Breast epithelium (tissue), 4 donors: ENCODE measurements at regions not wholly inside any gene's neighbourhood (a gene's known extent, or its start where the extent isn't known, plus 50 kb on each side); places are given as distances from the start of the nearest gene placed in this dataset.

Experiments
- DNase-seq, 2 donors: peaks; one replicate each; pipeline ENCODE4 v3.0.0-alpha.2; 2019; ENCODE audit warnings: low spot score in 2 of 2
- H3K27ac ChIP-seq, 2 donors: fragments of 200-600 bp; sonication (generic) in 1 of 2; one replicate each; pipeline ENCODE4 v1.5.1; 2016 to 2019; ENCODE audit warnings: mild to moderate bottlenecking in 1 of 2
- H3K27me3 ChIP-seq, 2 donors: fragments of 200-600 bp; sonication (generic) in 1 of 2; one replicate each; pipeline versions ENCODE4 v1.5.1 to v1.6.0; 2017 to 2019; ENCODE audit warnings: control low read depth in 1 of 2, mild to moderate bottlenecking in 1 of 2
- H3K36me3 ChIP-seq: fragments of 200-600 bp; one replicate; pipeline ENCODE4 v1.5.1; 2019
- H3K4me1 ChIP-seq, 2 donors: fragments of 200-600 bp; sonication (generic); one replicate each; pipeline ENCODE4 v1.5.1; 2016 to 2019; ENCODE audit warnings: control low read depth in 1 of 2
- H3K4me3 ChIP-seq, 3 donors: fragments of 200-600 bp; sonication (generic); 1 replicate in 2 of 3; 2 replicates in 1 of 3; pipeline ENCODE4 v1.5.1; 2016 to 2019; ENCODE audit warnings: mild to moderate bottlenecking in 3 of 3, moderate library complexity in 2 of 3
- H3K9me3 ChIP-seq, 2 donors: fragments of 200-600 bp; sonication (generic) in 1 of 2; one replicate each; pipeline ENCODE4 v1.5.1; 2016 to 2019; ENCODE audit warnings: control low read depth in 1 of 2
- CTCF ChIP-seq, 3 donors: fragments of 450-650 bp; IDR thresholded peaks; one replicate each; pipeline ENCODE4 v1.5.1; 2016 to 2017; ENCODE audit warnings: antibody characterized with exemption in 3 of 3, mild to moderate bottlenecking in 3 of 3, moderate library complexity in 3 of 3
- POLR2A ChIP-seq: fragments of 450-650 bp; IDR thresholded peaks from one replicate; pipeline ENCODE4 v1.6.1; 2016; ENCODE audit warnings: antibody characterized with exemption, mild to moderate bottlenecking, moderate library complexity
- POLR2AphosphoS5 ChIP-seq, 3 donors: sonication (generic); formaldehyde crosslinking; IDR thresholded peaks; one replicate each; pipeline ENCODE4 v1.6.1; 2017; ENCODE audit warnings: antibody characterized with exemption in 3 of 3
- intact Hi-C: fragments of 100-400 bp; cut with DNase I; formaldehyde crosslinking; loops from one replicate; pipeline ENCODE4 v1.15.1; 2023; ENCODE audit warnings: low total_unique reads

DNA sequence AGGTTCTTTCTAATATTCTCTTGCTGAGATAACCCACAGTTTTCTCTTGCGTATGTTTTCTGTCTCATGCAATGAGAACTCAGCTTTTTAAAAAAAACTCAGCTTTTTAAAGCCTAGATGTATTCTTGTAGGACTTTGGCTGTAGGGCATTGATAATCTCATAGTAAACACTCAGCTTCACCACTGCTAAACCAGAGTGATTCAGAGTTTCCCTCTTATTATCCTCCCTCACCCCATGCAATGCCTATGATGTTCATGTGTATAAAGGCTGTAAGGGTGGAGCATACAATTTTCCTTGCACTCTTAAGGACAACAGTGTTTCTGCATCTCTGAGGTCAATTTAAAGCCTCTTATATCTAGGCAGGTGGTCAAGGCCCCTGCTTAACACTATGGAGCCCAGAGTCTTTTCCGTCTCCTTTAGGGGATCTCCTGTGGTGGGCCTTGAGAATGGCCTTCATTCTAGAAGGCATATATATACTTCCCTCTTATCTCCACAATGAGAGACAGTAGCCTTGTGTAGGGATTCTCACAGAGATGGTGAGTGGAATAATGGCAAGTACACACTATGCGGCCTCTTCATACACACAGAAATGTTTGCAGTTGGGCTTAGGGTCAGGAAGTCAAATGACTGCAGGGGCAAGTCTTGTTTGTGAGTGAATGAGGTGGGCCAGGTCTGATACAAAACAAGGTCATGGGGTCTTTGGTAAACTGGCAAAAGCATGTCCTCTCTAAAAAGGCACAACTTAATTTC is 279.6 kb downstream of the HS3ST3A1 start:
- no peak for DNase-seq
- Histone ChIP-seq H3K4me1 (no peaks in the 10 kb centered on the region), H3K4me3 (no peak overlapping the region), H3K36me3 (no peaks in the 10 kb centered on the region), H3K9me3 (no peaks in the 10 kb centered on the region), H3K27ac (no peak overlapping the region), H3K27me3 (no peaks in the 10 kb centered on the region)
- TF ChIP-seq POLR2A (no peak), POLR2AphosphoS5 (IDR thresholded peaks at IDR 0.05) (no peak), CTCF (IDR thresholded peaks at IDR 0.05) (no peak)
- intact Hi-C loops: no loop called here

GRCh38 chr17:13320046-13320785 is 281.5 kb downstream of the HS3ST3A1 start:
- no peak overlapping the region for H3K27ac ChIP-seq
- no peak overlapping the region for H3K4me3 ChIP-seq
- no peaks in the 10 kb centered on the region for H3K9me3 ChIP-seq
- no peak for DNase-seq
- TF ChIP-seq CTCF (IDR thresholded peaks at IDR 0.05): no peak
- TF ChIP-seq POLR2AphosphoS5 (IDR thresholded peaks at IDR 0.05): no peak
- no peak for TF ChIP-seq POLR2A
- no peaks in the 10 kb centered on the region for H3K4me1 ChIP-seq
- H3K36me3 ChIP-seq: no peaks in the 10 kb centered on the region
- intact Hi-C loops: no loop called here
- no peaks in the 10 kb centered on the region for H3K27me3 ChIP-seq

- intact Hi-C loops: no loop called here
- Histone ChIP-seq H3K27ac (no peak overlapping the region), H3K36me3 (no peaks in the 10 kb centered on the region), H3K9me3 (no peaks in the 10 kb centered on the region), H3K4me3 (no peak overlapping the region), H3K4me1 (no peaks in the 10 kb centered on the region), H3K27me3 (no peaks in the 10 kb centered on the region)
- TF ChIP-seq POLR2AphosphoS5 (IDR thresholded peaks at IDR 0.05) (no peak), CTCF (IDR thresholded peaks at IDR 0.05) (no peak), POLR2A (no peak)
- no peak for DNase-seq
These were observed 285.1 kb downstream of the HS3ST3A1 start for GRCh38 chr17:13316657-13317056.

GRCh38 chr17:13311306-13311705 is 290.4 kb downstream of the HS3ST3A1 start:
- Histone ChIP-seq H3K36me3 (no peaks in the 10 kb centered on the region), H3K27ac (peak overlapping the region in 1 of 2 donors; percentile 35), H3K4me1 (no peaks in the 10 kb centered on the region), H3K9me3 (no peaks in the 10 kb centered on the region), H3K4me3 (no peak overlapping the region), H3K27me3 (no peaks in the 10 kb centered on the region)
- DNase-seq: peak in 1 of 2 donors; percentile 71
- TF ChIP-seq POLR2A: no peak
- intact Hi-C loops: no loop called here

DNA sequence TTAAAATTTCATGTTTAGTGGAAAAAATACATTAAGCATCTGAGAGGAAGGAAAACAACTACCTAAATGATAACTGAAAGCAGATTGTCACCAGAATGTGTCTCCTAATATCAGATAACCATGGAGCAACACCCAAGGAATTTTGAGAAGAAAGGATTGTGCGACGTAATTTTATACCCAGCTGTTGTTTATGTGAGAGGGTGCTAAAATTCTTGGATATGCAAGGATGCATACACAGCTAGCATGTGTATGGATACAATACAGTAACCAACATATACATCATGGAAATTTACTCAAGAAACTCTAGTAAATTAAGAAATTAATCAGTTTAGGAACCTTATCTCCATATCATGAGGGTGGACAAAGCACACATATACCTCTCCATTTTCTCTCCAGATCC is 290.9 kb downstream of the HS3ST3A1 start:
- TF ChIP-seq POLR2A: no peak
- no peak for TF ChIP-seq CTCF (IDR thresholded peaks at IDR 0.05)
- TF ChIP-seq POLR2AphosphoS5 (IDR thresholded peaks at IDR 0.05): no peak
- H3K9me3 ChIP-seq: no peaks in the 10 kb centered on the region
- no peaks in the 10 kb centered on the region for H3K27me3 ChIP-seq
- H3K27ac ChIP-seq: peak overlapping the region in 1 of 2 donors; percentile 4
- intact Hi-C loops: no loop called here
- H3K4me1 ChIP-seq: no peaks in the 10 kb centered on the region
- DNase-seq: no peak
- no peak overlapping the region for H3K4me3 ChIP-seq
- no peaks in the 10 kb centered on the region for H3K36me3 ChIP-seq
